ENCODE measurements at regions not wholly inside any gene's neighbourhood (a gene's known extent, or its start where the extent isn't known, plus 50 kb on each side); places are given as distances from the start of the nearest gene placed in this dataset.
A peak's percentile ranks its signal among the peaks of the same experiment; 100 is the strongest.

DNA sequence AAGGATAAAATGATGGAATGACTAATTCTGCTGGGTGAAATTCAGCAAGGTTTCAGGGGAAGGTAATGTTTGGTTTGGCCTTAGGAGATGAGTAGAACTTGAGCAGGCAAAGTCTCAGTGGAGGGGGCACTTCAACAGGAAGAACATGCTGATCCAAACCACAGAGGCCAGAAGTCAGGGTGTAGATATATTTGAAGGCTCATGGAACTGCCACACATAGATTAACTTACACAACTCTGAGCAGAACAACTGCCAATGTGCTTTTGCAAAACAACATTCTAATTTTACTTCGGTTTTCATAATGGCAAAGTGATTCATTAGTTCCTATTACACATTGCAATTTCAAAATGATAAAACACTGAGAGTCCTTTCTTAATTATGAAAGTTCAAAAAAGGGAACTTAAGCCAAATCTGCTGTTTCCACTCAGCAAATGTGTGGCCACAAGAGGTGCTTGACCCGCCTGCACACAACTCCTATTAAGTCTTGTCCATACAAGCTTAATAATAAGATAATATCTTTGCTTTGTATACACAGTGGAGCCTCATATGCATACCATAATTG lies 284.8 kb downstream of the MREG start:
- peak; percentile 98 to 99 for DNase-seq (ENCODE audit: low read depth in 2 of 2)
- TF ChIP-seq, protein P1, sequence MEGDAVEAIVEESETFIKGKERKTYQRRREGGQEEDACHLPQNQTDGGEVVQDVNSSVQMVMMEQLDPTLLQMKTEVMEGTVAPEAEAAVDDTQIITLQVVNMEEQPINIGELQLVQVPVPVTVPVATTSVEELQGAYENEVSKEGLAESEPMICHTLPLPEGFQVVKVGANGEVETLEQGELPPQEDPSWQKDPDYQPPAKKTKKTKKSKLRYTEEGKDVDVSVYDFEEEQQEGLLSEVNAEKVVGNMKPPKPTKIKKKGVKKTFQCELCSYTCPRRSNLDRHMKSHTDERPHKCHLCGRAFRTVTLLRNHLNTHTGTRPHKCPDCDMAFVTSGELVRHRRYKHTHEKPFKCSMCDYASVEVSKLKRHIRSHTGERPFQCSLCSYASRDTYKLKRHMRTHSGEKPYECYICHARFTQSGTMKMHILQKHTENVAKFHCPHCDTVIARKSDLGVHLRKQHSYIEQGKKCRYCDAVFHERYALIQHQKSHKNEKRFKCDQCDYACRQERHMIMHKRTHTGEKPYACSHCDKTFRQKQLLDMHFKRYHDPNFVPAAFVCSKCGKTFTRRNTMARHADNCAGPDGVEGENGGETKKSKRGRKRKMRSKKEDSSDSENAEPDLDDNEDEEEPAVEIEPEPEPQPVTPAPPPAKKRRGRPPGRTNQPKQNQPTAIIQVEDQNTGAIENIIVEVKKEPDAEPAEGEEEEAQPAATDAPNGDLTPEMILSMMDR (IDR thresholded peaks at IDR 0.05; ENCODE audit: low read depth, low read length) = peak; percentile 21
- no peak overlapping the region for H3K4me3 ChIP-seq (replicated peaks in 1 of 2; ENCODE audit: low read depth in 2 of 2, low read length in 2 of 2)

DNA sequence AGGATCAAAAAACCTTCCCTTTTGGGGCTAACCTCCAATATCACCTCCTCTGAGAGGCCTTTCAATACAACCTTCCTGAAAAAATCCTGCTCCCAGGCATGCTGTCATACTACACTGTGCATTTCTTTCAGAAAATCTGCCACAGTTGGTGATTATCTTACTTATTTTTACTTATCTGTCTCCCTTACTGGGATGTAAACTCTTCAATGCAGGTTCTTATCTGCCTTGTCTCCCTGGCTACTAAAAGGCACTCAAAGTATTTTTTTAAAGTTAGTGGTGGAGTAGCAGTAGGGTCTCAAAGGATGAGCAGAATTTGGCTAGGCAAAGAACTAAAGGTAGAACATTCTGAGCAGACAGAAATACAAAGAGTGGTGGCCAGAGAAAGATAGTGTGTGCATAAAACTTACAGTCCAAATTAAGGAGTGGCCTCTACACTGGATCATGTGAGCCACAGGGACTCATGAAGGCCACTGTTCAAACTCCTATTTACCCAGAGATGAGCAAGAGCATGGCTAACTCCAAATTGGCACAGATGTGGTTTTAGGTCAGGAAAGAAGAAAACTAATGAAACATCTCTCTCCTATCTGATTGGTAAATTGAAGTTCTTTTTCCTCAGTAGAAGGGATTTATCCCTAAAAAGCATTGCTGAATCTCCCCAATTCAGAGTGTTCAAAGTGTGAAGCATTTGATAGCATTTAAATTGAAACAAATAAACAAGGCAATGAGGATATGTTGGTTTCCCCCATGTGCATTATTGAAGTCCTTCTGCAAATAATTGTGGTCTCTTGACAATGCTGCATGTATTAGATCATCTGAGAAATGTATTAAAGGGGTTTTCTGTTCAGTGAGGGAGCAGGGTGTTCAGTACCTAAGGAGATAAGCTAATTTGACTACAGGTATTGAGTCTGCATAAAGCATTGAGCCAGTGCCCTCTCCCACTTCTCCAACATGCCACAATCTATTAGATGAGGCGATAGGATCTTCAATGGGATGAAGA lies 285.5 kb downstream of the MREG start:
- peak; percentile 57 to 87 for DNase-seq (ENCODE audit: low read depth in 2 of 2)
- no peak overlapping the region for H3K4me3 ChIP-seq (replicated peaks in 1 of 2; ENCODE audit: low read depth in 2 of 2, low read length in 2 of 2)
- TF ChIP-seq, protein P1 (IDR thresholded peaks at IDR 0.05; ENCODE audit: low read depth, low read length) = no peak

DNA sequence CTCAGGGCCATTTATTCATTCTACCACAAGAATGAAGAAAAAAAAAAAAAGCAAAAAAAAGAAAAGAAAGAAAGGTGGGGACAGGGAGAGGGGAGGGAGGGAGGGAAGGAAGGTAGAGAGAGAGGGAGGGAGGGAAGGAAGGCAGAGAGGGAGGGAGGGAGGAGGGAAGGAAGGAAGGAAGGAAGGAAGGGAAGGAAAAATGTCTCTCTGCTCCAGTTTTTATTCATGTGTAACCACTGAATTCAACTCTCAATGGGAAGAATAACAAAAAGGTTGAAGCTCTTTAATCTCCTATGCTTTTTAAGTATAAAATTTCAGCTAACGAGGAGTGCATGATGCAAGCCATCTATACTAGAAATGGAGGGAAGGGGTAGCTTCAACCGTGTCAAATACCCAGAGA lies 287.3 kb downstream of the MREG start:
- no peak overlapping the region for H3K4me3 ChIP-seq (replicated peaks in 1 of 2; ENCODE audit: low read depth in 2 of 2, low read length in 2 of 2)
- DNase-seq (ENCODE audit: low read depth in 2 of 2) = no peak
- TF ChIP-seq, protein P1 (IDR thresholded peaks at IDR 0.05; ENCODE audit: low read depth, low read length) = no peak

DNA sequence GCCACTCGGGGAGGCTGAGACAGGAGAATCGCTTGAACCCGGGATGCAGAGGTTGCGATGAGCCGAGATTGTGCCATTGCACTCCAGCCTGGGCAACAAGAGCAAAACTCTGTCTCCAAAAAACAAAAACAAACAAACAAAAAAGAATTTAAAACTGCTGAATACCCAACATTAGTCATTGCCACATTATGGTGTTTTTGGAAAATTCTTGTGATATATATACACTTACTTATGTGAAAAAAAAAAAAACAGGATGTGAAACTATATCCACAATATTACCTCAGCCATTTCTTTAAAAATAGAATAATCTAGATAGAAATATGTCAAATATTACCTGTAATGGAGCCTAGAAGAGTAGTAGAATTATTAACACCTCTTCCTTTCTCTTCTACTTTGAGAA lies 288.3 kb upstream of the FN1 start:
- TF ChIP-seq, protein P1 (IDR thresholded peaks at IDR 0.05; ENCODE audit: low read depth, low read length) = no peak
- DNase-seq (ENCODE audit: low read depth in 2 of 2) = peak in 1 of 2 donors; percentile 63
- no peak overlapping the region for H3K4me3 ChIP-seq (replicated peaks in 1 of 2; ENCODE audit: low read depth in 2 of 2, low read length in 2 of 2)

DNA sequence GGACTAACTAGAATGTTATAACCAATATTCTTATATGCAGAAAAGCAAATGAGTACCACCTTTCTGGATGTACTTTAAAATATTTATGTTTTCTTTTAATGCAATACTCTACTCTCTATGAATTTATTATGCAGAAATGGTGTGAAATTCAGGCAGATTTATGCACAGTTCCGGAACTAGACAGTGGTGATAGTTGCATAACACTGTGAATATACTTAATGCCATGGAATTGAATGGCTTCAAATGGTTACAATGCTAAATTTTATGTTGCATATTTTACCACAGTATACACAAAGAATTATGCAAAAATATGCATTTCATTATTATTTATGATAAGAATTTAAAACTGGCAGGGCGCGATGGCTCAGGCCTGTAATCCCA lies 287.8 kb upstream of the FN1 start:
- DNase-seq (ENCODE audit: low read depth in 2 of 2) = no peak
- TF ChIP-seq, protein P1 (IDR thresholded peaks at IDR 0.05; ENCODE audit: low read depth, low read length) = no peak
- H3K4me3 ChIP-seq (replicated peaks in 1 of 2; ENCODE audit: low read depth in 2 of 2, low read length in 2 of 2) = no peak overlapping the region

DNA sequence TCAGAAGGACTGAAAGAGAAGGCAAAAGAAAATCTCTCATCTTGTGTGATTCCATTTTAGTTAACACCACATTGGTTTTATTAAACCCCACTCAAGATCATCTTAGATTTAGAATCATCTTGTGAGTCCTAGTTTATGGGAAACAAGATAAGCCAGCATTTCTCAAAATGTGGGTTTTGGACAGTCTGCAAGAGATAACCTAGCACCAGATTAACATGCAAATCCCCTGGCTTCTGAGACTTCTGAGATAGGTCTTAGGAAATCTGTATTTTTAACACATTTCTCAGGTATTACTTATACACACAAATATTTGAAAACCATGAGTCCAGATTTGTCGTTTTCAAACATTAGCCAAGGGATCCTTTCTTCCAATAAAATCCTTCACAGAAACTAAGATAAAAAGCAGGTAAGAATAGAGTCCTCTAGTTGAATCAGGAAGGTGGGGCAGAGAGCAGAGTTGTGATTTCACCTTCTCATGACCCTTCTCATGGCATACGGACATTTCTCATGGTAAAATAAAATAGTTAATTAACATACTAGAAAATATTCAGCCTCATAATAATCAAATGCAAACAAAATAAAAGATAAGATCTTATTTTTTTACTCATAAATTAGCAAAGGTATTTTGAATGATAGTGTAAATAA lies 287.2 kb upstream of the FN1 start:
- peak in 1 of 2 donors; percentile 48 for DNase-seq (ENCODE audit: low read depth in 2 of 2)
- TF ChIP-seq, protein P1 (IDR thresholded peaks at IDR 0.05; ENCODE audit: low read depth, low read length) = no peak
- no peak overlapping the region for H3K4me3 ChIP-seq (replicated peaks in 1 of 2; ENCODE audit: low read depth in 2 of 2, low read length in 2 of 2)
